H1 (cell line): ENCODE measurements at regions not wholly inside any gene's neighbourhood (a gene's known extent, or its start where the extent isn't known, plus 50 kb on each side); places are given as distances from the start of the nearest gene placed in this dataset.

Experiments
- BRCA1 ChIP-seq: IDR thresholded peaks from 2 replicates; pipeline ENCODE4 v1.6.1; 2012; ENCODE audit warnings: low read depth, low read length, improper control_type of control experiment
- CHD2 ChIP-seq: IDR thresholded peaks from 2 replicates; pipeline ENCODE4 v1.6.1; 2012; ENCODE audit warnings: low read length, improper control_type of control experiment
- CTCF ChIP-seq, 3 experiments: IDR thresholded peaks; 1 replicate in 2 of 3; 2 replicates in 1 of 3; pipeline versions ENCODE4 v1.5.1 to v1.6.1; 2011; ENCODE audit warnings: low read length in 3 of 3, mild to moderate bottlenecking in 3 of 3, inconsistent platforms in 2 of 3, low read depth in 1 of 3, moderate library complexity in 1 of 3; ENCODE audit not compliant: insufficient read depth in 1 of 3; ENCODE audit errors: control extremely low read depth in 1 of 3
- EZH2 ChIP-seq: fragments of 200-600 bp; sonication (generic); IDR thresholded peaks from 2 replicates; pipeline ENCODE4 v1.7.1; 2012; ENCODE audit warnings: low read depth, mild to moderate bottlenecking, moderate library complexity, low read length, inconsistent platforms; ENCODE audit not compliant: severe bottlenecking
- MAFK ChIP-seq: IDR thresholded peaks from 2 replicates; pipeline ENCODE4 v1.6.1; 2012; ENCODE audit warnings: low read depth, mild to moderate bottlenecking, improper control_type of control experiment, low read length
- POLR2A ChIP-seq, 2 experiments: IDR thresholded peaks; 1 replicate in 1 of 2; 2 replicates in 1 of 2; pipeline ENCODE4 v1.6.1; 2011; ENCODE audit warnings: low read depth in 2 of 2, low read length in 2 of 2, mild to moderate bottlenecking in 2 of 2; ENCODE audit errors: control extremely low read depth in 1 of 2
- RAD21 ChIP-seq, 2 experiments: IDR thresholded peaks in 1 of 2; conservative IDR thresholded peaks in 1 of 2; 2 replicates each; pipeline ENCODE4 v1.6.1; 2011; ENCODE audit warnings: low read depth in 2 of 2, low read length in 2 of 2, improper control_type of control experiment in 1 of 2, inconsistent platforms in 1 of 2, mild to moderate bottlenecking in 1 of 2, moderate library complexity in 1 of 2
- RNF2 ChIP-seq: fragments of 200-900, 300-1000 bp; sonication (generic); IDR thresholded peaks from 2 replicates; pipeline ENCODE4 v1.7.1; 2016; ENCODE audit warnings: borderline replicate concordance, low read depth, mild to moderate bottlenecking, antibody characterized with exemption, low read length; ENCODE audit not compliant: poor library complexity, severe bottlenecking; ENCODE audit errors: missing control alignments
- TAF1 ChIP-seq: IDR thresholded peaks from 2 replicates; pipeline ENCODE4 v1.6.1; 2011; ENCODE audit warnings: mild to moderate bottlenecking, low read depth, low read length
- YY1 ChIP-seq: IDR thresholded peaks from 2 replicates; pipeline ENCODE4 v1.6.1; 2011; ENCODE audit warnings: low read depth, mild to moderate bottlenecking, low read length

GRCh38 chr2:160719116-160719515 lies 225.5 kb upstream of the RBMS1 start:
- no peak for TF ChIP-seq CTCF (IDR thresholded peaks at IDR 0.05; ENCODE audit: control extremely low read depth in 1 of 3, insufficient read depth in 1 of 3, low read depth in 1 of 3, low read length in 3 of 3)
- TF ChIP-seq TAF1: no peak
- no peak for TF ChIP-seq MAFK
- TF ChIP-seq EZH2: no peak
- no peak for TF ChIP-seq POLR2A (IDR thresholded peaks at IDR 0.05; ENCODE audit: control extremely low read depth in 1 of 2, low read depth in 2 of 2, low read length in 2 of 2)
- no peak for TF ChIP-seq RNF2
- TF ChIP-seq RAD21 (IDR thresholded peaks at IDR 0.05 in 1 of 2, conservative IDR thresholded peaks at IDR 0.05 in 1 of 2; ENCODE audit: low read depth in 2 of 2, low read length in 2 of 2): no peak
- no peak for TF ChIP-seq CHD2
- TF ChIP-seq BRCA1: no peak
- TF ChIP-seq YY1: no peak
